Stimulated activated CD4-positive, alpha-beta T cell treated with anti-CD3 and anti-CD28 coated beads, Interleukin-15, amount 100 ng/mL, for 24 hours (primary cell): ENCODE measurements at regions not wholly inside any gene's neighbourhood (a gene's known extent, or its start where the extent isn't known, plus 50 kb on each side); places are given as distances from the start of the nearest gene placed in this dataset.
"Not testable (repeated sequence)": the region's sequence is repeated elsewhere in the genome, so short reads cannot be mapped to it uniquely, and the experiment has no call there.

Experiments used
- DNase-seq: peaks from one replicate; pipeline ENCODE4 v3.0.0-alpha.2; 2020

DNA sequence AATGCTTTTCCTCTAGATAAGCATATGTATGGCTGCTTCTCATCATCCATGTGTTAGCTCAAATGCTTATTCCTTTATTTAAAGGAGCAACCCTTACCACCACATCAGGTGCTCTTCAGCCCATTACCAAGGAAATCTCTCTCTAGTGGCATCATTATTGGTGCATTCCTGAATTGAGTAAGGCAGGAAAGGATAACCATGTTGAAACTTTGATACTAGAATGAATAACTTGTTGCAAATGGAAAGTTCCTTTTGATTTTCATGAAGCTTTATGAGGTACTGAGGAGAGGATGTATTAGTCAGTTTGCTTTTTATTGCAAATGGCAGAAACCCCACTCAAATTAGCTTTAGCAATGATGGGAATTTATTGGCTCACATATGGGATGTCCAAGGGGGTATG is 212.3 kb upstream of the FGF13 start:
- DNase-seq, result no peak

DNA sequence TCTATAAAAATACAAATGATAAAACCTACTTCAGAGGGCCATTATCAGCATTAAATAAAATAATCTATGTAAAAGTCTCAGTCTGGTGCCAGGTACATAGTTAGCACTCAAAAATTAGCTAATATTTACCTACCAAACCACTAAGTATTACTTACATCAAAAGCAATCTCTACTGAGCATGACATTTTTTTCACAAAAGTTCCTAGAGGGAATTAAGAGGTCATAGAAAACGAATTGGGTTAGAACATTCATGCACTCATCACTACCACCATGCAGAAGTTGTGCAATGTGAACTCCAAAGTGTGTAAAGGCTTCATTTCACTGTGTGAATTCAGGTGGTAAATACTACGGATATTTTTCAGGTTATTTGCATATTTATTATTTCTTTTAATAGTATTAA is 209.5 kb upstream of the FGF13 start:
- no peak for DNase-seq

DNA sequence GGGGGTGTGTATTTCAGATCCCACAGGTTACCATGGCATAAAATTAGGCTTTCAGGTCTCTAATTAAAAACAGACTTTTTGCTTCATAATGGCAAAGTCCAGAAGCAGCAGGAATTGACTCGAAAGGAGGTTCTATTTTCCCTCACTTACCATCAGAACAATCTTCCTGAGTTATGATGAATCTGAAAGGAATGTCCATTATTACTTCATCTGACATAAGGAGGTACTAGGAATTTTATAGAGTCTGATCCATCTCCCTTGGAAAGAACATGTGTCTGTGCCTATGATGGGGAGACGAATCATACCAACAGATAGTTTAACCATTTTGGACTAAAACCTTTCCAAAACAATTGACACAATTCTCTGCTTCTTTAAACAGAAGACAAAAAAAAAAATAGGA is 206.3 kb upstream of the FGF13 start:
- no peak for DNase-seq

DNA sequence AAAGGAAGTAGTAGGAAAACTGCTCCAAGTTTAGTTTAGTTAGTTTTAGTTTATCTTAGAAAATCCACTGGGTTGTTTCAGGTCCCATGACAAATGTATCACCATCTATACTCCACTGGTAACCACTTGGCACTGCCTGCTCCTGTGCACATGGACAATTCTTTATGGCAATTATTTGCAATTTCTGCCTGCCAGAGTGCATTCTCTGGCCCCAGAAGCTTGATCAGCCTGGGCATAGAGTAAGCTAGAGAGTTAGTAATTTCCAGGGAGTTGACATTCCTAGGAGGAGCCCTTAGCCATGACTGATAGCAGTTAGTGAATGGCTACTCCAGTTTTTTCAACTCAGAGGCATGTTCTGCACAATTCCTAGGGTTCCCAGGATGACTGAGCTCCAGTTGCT is 203.2 kb upstream of the FGF13 start:
- DNase-seq, result no peak

DNA sequence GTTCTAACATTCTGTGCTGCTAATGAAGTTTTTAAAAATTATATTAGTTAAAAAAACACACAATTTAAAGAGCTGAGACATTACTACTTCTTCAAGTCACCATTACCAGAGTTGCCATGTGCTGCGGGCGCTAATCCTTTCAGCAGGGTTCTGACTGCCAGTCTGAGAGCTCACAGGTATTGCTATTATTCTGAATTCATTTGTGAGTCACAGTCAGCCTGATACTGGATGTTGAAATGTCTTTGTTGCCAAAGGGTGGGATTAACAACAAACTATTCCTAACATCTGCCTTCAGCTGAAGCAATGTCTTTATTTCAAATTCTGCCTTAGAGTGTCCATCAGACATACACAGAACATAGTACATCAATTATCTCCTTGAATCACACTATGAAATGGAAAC is 197.1 kb upstream of the FGF13 start:
- no peak for DNase-seq

DNA sequence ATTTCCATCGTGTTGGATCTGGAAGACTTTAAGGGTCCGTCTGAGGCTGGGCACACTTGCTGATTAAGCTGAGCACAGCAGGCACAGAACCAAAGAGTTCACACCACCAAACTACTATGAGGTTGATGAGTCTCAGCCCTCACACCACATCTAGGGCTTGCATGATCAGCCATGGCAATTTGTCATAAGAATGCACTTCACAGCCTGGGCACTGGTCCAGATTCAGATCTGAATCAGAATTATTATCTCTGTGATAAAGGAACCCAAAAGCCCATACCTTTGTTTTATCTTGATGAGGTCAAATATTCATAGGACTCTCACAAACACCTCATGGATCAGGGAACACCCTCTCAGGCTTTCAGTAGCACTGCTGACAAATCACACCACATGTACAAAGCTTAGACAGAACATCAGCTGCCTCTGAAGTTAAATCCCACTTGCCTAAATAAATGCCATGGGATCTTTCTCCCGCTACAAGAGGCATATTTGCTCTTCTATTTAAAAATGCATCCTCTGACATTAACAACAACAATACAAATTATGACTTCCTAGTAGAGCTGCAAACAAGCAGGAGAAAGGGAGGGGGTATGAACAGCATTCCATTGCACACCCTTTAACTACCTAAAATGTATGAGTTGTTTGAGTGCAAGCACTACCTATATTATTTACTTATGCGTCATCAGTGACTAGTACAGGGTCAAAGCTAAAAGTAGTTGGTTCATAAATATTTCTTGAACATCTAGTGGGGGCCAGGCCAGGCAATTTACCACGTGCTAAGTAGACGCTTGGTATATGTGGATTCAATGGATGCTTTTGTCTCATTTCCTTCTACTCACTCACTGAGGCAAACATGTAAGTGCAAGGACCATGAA is 186.3 kb upstream of the FGF13 start:
- no peak for DNase-seq

DNA sequence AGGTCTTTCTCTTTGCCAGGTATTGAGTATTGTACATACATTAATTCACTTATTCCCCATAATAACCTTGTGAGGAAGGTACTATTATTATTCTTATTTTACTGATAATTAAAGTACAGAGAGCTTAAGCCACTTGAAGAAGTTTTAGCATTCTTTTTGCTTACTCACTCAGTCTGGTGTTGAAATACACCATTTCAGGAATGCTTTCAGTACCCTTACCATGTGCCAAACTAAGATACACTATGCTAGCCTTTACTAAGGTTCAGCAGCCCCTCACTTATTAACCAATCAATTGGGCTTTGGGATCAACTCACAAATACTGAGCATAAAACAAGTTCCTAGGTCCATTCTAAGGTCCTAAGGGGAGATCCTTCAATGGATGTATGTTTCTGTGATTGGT is 179.0 kb upstream of the FGF13 start:
- no peak for DNase-seq

DNA sequence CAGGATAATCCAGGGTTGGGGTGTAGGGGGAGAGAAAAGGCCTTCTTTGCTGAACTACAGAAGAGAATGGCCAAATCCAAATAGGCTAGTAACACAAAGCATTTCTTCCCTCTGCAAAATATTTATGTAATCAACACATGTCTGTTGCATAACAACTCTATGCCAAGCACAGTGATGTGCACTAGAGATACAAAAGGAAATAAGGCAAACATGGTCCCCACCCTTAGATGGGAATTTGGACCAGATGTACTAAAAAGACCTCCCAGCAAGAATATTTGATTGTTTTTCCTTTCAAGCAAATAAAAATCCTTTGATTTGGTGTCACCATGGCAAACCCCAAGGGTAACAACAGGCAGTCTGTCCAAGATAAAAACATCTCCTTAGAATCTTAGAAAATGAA is 177.6 kb upstream of the FGF13 start:
- no peak for DNase-seq

DNA sequence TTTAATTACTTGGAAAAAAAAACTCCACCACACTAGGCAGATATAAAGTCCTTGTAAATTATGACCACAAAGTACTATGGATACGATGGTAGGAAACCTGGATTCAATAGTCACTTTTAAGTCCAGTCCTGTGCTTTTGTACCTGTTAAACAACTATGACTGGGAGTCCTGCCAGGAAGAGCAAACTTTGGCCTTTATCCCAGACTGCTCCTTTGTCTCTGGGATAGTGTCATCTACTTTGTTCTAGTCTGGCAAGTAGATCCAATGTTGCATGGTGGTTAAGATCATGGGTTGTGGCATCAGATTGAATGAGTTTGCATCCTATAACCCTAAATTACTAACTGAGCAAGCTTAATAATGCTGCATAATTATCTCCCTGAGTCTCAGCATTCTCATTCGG is 175.3 kb upstream of the FGF13 start:
- DNase-seq, result no peak

DNA sequence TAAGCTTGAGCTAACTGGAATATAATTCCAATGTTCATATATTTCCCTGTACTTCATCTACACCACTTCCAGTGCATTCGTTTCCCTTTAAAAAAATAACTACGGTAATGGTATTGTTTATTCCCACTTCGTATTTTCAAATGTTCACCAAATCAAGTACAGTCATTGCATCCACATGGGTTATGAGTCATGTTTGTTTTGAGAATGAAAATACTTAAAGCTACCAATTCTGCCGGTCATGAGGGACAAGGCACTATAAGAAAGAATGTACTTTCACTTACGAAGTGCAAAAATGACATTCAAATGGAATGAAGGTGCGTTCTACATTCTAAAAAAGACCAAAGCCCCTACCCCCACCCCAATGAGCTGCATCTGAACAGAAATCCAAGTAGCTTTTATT is 174.4 kb upstream of the FGF13 start:
- no peak for DNase-seq

DNA sequence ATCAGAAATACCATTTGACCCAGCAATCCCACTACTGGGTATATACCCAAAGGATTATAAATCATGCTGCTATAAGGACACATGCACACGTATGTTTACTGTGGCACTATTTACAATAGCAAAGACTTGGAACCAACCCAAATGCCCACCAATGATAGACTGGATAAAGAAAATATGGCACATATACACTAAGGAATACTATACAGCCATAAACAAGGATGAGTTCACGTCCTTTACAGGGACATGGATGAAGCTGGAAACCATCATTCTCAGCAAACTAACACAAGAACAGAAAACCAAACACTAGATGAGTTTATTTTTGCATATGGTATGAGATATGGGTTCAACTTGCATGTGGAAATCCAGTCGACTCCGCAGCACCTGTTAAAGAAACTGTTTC is 168.8 kb upstream of the FGF13 start:
- DNase-seq, result not testable (repeated sequence)

DNA sequence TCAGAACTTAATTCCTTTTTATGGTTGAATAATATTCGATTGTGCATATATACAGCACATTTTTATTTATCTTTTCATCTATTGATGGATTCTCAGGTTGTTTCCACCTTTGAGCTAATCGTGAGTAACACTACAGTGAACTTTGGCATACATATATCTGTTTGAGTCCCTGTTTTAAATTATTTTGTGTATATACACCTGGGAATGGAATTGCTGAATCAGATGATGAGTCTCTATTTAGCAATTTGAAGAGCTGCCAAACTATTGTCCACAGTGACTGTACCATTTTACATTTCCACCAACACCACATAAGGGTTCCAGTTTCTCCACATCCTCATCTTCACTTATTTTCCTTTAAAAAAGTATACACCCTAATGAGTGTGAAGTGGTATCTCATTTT is 166.2 kb upstream of the FGF13 start:
- DNase-seq, result no peak

DNA sequence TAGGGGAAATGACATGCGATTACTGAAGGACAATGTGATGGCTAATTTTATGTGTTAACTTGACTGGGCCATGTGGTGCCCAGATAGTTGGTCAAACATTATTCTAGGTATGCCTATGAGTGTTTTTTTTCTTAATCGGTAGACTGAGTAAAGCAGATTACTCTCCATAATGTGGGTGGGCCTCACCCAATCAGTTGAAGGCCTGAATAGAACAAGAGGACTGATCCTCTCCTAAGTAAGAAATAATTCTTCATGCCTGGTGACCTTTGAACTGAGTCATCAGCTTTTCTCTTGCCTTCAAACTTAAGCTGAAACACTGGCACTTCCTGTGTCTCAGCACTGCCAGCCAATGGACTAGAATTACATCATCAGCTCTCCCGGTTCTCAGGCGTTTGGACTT is 164.0 kb upstream of the FGF13 start:
- DNase-seq, result no peak

DNA sequence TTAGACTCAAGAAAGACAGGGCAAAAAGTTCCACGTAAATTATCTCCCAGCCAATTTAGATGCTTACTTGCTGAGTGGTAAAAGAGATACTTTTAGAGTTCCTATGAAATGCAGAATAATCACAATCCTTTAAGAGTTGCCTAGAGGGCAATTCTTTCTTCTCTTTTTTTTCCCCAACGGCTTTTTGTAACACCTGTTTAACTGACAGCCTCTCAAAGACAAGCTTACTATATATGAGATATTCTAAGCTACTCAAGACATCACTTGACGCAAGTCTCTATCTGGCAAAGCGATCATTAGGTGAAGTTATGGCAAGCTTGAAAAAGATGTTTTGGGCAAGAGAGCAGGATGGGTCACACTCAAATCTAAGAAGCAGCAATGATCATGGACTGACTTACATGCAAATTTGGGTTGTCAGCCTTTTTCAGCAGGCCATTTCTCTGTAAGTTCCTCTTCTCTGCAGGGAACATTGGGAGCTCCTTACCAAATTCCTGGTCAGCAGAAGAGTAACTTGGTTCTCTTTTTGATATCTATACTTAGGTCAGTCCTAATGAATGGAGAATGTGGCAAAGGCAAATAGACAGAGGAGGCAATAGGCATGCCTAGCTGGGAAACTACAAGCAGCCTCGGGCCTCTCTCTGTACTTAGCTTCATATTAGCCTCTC is 162.9 kb upstream of the FGF13 start:
- DNase-seq, result no peak

DNA sequence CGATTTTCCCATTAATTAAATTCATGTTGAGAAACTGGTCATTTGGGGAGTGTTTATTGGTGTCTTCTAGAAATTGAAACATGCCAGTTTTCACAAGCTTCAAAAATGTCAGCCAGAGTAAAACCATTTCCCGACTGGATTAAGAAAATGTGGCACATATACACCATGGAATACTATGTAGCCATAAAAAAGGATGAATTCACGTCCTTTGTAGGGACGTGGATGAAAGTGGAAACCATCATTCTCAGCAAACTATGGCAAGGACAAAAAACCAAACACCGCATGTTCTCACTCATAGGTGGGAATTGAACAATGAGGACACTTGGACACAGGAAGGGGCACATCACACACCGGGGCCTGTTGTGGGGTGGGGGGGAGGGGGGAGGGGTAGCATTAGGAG is 162.1 kb upstream of the FGF13 start:
- not testable (repeated sequence) for DNase-seq

DNA sequence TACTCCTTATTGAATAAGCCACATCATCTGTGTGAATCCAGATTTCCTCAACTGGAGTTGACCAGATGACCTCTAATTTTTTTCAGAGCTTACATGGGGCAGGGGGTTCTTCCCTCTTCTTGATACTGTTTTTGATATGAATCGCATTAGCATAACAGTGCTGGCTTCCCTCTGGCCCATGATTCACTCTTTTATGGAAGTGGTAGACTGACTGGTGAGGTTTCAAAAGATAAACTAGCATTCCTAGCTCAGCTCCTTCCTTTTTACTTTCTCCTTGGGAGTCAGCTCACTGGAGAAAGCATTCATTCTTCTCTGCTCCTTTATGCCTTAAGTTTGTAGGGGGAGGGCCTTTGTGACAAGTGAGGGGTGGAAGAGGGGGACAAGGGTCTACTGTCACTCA is 161.0 kb upstream of the FGF13 start:
- no peak for DNase-seq

DNA sequence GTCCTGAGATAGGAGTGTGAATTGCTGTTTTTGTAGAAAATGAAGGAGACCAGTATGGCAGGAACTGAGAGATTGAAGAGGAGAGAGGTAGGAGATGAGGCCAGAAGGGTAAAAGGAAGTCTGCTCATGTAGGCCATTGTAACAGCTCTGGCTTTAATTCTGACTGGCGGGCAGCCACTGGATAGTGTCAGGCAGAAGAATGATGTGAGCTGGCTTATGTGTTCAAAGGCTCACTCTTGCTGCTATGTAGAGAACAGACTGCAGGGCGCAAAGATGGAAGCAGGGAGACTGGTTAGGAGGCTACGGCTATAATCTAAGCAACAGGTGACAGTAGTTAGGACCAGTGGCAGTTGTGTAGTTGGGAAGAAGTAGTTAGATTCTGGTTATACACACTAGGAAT is 160.2 kb upstream of the FGF13 start:
- no peak for DNase-seq

DNA sequence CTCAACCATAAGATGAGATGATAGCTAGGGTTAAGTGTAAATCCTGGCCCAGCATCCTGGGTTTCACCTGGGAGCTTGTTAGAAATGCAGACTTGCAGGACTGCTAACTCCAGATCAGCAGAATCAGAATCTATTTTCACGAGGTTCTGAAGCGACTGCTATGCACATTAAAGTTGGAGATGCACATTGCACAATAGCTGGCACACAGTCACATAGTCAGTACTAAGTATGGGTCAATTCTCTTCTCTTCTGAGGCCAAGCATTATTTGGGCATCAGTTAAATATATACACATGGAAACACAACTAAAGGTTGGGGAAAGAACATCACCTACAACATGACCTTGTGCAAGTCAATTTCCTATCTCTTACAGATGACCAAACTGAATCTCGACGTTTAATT is 155.1 kb upstream of the FGF13 start:
- DNase-seq, result no peak

DNA sequence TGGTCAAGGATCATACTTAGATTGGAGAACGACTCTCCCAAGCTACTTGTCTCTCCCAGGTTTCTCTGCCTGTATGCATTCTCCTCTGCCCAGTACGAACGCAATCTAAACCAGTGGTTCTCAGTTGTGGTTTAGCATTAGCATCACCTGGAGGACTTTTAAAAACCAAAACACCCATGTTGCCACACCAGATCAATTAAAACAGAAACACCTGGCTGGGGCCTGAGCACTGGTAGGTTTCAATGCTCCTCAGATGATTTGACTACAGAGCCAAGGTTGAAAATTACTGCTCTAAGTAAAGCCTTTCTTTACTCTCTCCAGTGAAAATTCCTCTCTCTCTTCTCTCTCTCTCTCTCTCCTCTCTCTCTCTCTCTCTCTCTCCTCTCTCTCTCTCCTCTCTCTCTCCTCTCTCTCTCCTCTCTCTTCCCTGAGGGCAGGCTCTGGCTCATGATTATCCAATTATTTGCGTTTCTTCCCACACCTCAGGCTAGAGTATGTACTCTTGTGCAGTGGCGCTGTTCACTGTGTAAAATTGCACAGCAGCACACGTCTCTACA is 153.7 kb upstream of the FGF13 start:
- no peak for DNase-seq

DNA sequence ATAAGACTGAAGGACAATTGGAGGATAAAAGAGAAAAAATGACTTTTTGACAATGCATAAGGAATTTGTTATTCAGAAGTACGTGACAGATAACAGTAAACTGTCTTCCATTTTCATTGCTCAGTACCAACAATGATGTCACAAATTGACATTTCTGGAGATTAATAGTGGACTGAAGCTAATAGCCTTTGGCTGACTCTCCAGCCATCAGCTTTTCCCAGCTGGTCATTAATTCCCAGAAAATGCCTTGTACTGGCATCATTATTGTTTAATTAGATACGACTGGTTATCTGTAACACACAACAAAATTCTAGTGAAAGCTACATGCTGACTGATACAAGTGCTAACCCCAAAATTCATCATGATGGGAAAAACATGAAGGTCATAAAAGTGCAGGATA is 147.9 kb upstream of the FGF13 start:
- DNase-seq, result no peak

DNA sequence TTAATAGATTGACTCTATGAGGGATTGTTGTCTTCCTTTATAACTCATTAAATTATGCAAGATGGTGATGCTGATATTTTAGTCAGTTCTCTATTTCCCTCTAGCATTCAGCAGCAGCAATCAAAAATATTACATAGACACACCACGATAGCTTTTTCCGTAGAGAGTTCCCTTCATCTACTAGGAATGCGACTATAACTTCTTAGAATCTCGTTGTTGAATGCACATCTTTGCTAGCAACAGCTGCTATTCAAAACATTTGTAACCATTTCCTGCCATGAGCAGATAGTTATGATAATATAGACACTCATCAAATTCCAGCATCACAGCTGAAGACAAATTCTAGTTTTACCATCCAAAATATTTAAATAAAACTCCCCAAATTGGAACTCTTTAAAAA is 147.4 kb upstream of the FGF13 start:
- no peak for DNase-seq

DNA sequence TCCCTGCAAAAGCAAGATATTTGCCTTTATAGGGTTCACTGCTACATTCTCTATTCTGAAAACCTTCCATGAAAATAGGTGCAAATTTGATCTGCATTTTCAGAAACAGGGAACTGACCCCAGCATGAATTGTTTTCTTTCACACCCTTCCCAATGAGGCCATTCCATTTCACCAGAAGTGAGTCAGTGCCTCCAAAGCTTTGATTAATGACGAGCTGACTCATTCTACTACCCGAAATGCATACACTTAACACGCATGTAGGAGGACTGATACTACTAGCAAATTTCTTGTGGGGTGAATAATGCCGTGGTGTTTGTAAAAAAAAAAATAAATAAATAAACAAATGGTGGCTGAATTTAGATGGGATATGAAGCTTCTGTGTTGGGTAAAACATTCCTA is 146.9 kb upstream of the FGF13 start:
- no peak for DNase-seq

DNA sequence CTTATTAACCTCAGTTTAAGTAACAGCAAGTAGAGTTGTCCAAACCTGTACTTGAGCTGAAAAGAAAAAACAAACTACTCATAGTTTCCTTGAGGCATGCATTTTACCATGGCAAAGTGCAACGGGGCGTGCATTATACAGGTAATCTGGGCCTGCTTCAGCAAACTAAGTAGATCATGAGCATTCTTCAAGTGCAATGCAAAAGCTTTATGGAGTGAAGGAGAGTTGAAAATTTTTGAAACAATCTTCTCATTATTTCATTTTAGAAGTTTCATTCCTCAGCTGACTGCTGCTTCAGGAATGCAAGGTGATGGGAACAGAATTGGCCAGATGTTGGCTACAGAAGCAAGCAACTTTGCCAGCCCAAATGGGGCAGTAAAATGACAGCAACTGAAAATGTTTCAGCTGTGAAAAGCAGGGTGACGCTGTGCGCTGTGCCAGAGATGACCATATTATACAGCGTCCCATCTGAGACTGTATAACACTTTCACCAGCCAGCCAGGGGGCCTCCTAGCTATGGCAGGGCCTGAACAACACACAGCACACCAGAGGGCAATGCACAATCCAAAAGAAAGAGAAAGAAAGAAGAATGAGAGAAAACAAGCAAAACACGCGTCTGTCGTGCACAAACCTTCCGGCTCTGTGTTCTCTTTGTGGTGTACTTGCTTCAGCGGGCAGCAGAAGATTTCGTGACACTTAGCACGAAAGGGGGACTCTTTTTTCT is 145.5 kb upstream of the FGF13 start:
- no peak for DNase-seq

DNA sequence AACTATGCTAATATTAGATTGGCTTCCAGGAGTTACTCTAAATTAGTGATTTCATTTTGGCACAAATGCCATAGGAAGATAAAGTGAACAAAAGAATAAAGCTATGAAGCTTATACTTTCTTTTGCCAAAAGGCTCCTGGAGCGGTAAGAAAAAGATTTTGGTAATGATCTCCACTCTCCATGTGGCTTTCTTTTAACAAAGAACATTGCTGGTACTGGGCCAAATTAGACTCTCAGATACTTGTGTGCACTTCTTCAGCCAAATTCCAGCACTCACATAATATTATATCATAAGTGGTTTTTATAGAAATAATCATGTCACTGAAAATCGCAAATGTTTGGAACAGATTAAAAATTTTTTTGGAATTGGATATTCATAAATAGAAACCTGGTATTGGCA is 142.4 kb upstream of the FGF13 start:
- no peak for DNase-seq
